H1 (cell line): ENCODE measurements at regions not wholly inside any gene's neighbourhood (a gene's known extent, or its start where the extent isn't known, plus 50 kb on each side); places are given as distances from the start of the nearest gene placed in this dataset.
A peak's percentile ranks its signal among the peaks of the same experiment; 100 is the strongest.

Source experiments
- CTCF ChIA-PET: fragments of 300-600 bp; sonication (Branson Sonifier 250); formaldehyde crosslinking; loops from one replicate; lab custom pipeline; 2021; ENCODE audit not compliant: partially characterized antibody; lab: Charles Lee
- POLR2A ChIA-PET: fragments of 300-600 bp; sonication (Branson Sonifier 250); formaldehyde crosslinking; loops from one replicate; lab custom pipeline; 2021; ENCODE audit warnings: inconsistent platforms; ENCODE audit not compliant: partially characterized antibody; lab: Charles Lee
- DNase-seq, 2 experiments: peaks; one replicate each; pipeline versions ENCODE4 v3.0.0 to v3.0.0-alpha.2; 2010 to 2022; ENCODE audit warnings: low spot score in 2 of 2, low read depth in 1 of 2, mixed read lengths in 1 of 2
- FAIRE-seq: peaks from 2 replicates; lab custom pipeline; 2011; peaks lifted over from hg19 to GRCh38; lab: Jason Lieb, UNC
- H2AFZ ChIP-seq: 2 replicates; pipeline ENCODE4 v1.8.1; 2012; ENCODE audit warnings: low read length, inconsistent platforms
- H2AK5ac ChIP-seq: 2 replicates; pipeline ENCODE4 v1.6.1; 2013; ENCODE audit warnings: low read depth, low read length
- H2BK120ac ChIP-seq: replicated peaks from 2 replicates; pipeline ENCODE3; 2013; ENCODE audit warnings: low read depth, low read length, inconsistent platforms
- H2BK12ac ChIP-seq: 2 replicates; pipeline ENCODE4 v1.6.1; 2013; ENCODE audit warnings: low read depth, low read length
- H2BK15ac ChIP-seq: 2 replicates; pipeline ENCODE4 v1.6.1; 2013; ENCODE audit warnings: low read length
- H2BK20ac ChIP-seq: 2 replicates; pipeline ENCODE4 v1.6.1; 2013; ENCODE audit warnings: low read length
- H2BK5ac ChIP-seq: 2 replicates; pipeline ENCODE4 v1.6.1; 2013; ENCODE audit warnings: low read depth, low read length
- H3K14ac ChIP-seq: 2 replicates; pipeline ENCODE4 v1.6.1; 2013; ENCODE audit warnings: inconsistent platforms; ENCODE audit not compliant: insufficient read length
- H3K18ac ChIP-seq: 2 replicates; pipeline ENCODE4 v1.6.1; 2013; ENCODE audit warnings: low read length; ENCODE audit errors: extremely low read depth
- H3K23ac ChIP-seq: 2 replicates; pipeline ENCODE4 v1.6.1; 2013; ENCODE audit warnings: inconsistent platforms; ENCODE audit not compliant: insufficient read length
- H3K23me2 ChIP-seq: 2 replicates; pipeline ENCODE4 v1.6.1; 2013; ENCODE audit warnings: low read depth, low read length
- H3K27ac ChIP-seq: 2 replicates; pipeline ENCODE4 v1.6.1; 2011; ENCODE audit warnings: low read depth, low read length, inconsistent platforms
- H3K27me3 ChIP-seq, 4 experiments: replicated peaks in 1 of 4; 1 replicate in 1 of 4; 2 replicates in 3 of 4; pipeline versions ENCODE4 v1.6.1 to v1.8.1; 2011 to 2013; ENCODE audit warnings: low read length in 3 of 4, mild to moderate bottlenecking in 3 of 4, inconsistent platforms in 2 of 4, mixed read lengths in 2 of 4, moderate library complexity in 1 of 4; ENCODE audit not compliant: control insufficient read depth in 3 of 4, insufficient read depth in 3 of 4; ENCODE audit errors: extremely low read depth in 1 of 4
- H3K36me3 ChIP-seq, 4 experiments: 2 replicates each; pipeline versions ENCODE4 v1.6.1 to v1.8.1; 2011 to 2013; ENCODE audit warnings: mild to moderate bottlenecking in 4 of 4, low read length in 3 of 4, moderate library complexity in 2 of 4, control low read depth in 1 of 4, inconsistent platforms in 1 of 4; ENCODE audit not compliant: insufficient read depth in 4 of 4, control insufficient read depth in 2 of 4
- H3K4ac ChIP-seq: replicated peaks from 2 replicates; pipeline ENCODE3; 2013; ENCODE audit warnings: low read length, low read depth, mixed read lengths, inconsistent platforms; ENCODE audit not compliant: insufficient read length
- H3K4me1 ChIP-seq, 4 experiments: replicated peaks in 1 of 4; 1 replicate in 1 of 4; 2 replicates in 3 of 4; pipeline versions ENCODE4 v1.6.1 to v1.8.1; 2011 to 2013; ENCODE audit warnings: low read length in 3 of 4, inconsistent platforms in 2 of 4, mixed read lengths in 1 of 4; ENCODE audit not compliant: insufficient read depth in 4 of 4, control insufficient read depth in 3 of 4
- H3K4me2 ChIP-seq, 2 experiments: 2 replicates each; pipeline versions ENCODE4 v1.6.1 to v1.8.1; 2011 to 2013; ENCODE audit warnings: low read depth in 2 of 2, low read length in 2 of 2, control low read depth in 1 of 2, inconsistent platforms in 1 of 2, mild to moderate bottlenecking in 1 of 2; ENCODE audit not compliant: insufficient read depth in 1 of 2
- H3K4me3 ChIP-seq, 4 experiments: fragments of 200-600, 300-600 bp in 1 of 4; sonication (generic), shearing (Covaris generic), sonication (Bioruptor Twin) in 1 of 4; 2 replicates each; pipeline versions ENCODE4 v1.5.1 to v1.8.1; 2011 to 2016; ENCODE audit warnings: low read length in 4 of 4, low read depth in 3 of 4, control low read depth in 2 of 4, inconsistent platforms in 2 of 4, mild to moderate bottlenecking in 2 of 4, mixed read lengths in 1 of 4, moderate library complexity in 1 of 4; ENCODE audit not compliant: insufficient read depth in 2 of 4; ENCODE audit errors: extremely low read depth in 1 of 4
- H3K56ac ChIP-seq: replicated peaks from 2 replicates; pipeline ENCODE3; 2013; ENCODE audit warnings: low read depth, mild to moderate bottlenecking, mixed read lengths, low read length, inconsistent platforms; ENCODE audit not compliant: insufficient read length
- H3K79me1 ChIP-seq: 2 replicates; pipeline ENCODE4 v1.6.1; 2013; ENCODE audit warnings: low read depth, low read length, control low read depth
- H3K79me2 ChIP-seq, 2 experiments: 2 replicates each; pipeline versions ENCODE4 v1.6.1 to v1.8.1; 2012 to 2013; ENCODE audit warnings: low read length in 2 of 2, mild to moderate bottlenecking in 2 of 2, inconsistent platforms in 1 of 2; ENCODE audit not compliant: insufficient read depth in 2 of 2, control insufficient read depth in 1 of 2
- H3K9ac ChIP-seq, 4 experiments: replicated peaks in 1 of 4; 1 replicate in 1 of 4; 2 replicates in 3 of 4; pipeline versions ENCODE4 v1.6.1 to v1.8.1; 2011 to 2013; ENCODE audit warnings: low read depth in 3 of 4, low read length in 3 of 4, control low read depth in 2 of 4, mild to moderate bottlenecking in 2 of 4, moderate library complexity in 2 of 4, inconsistent platforms in 1 of 4; ENCODE audit errors: extremely low read depth in 1 of 4
- H3K9me3 ChIP-seq, 2 experiments: 2 replicates each; pipeline versions ENCODE4 v1.6.1 to v1.8.1; 2012 to 2013; ENCODE audit warnings: mild to moderate bottlenecking in 2 of 2, moderate library complexity in 2 of 2, control low read depth in 1 of 2, inconsistent platforms in 1 of 2, low read depth in 1 of 2, low read length in 1 of 2, mixed read lengths in 1 of 2; ENCODE audit not compliant: insufficient read depth in 2 of 2
- H4K20me1 ChIP-seq, 2 experiments: replicated peaks in 1 of 2; 2 replicates each; pipeline versions ENCODE3 to v1.8.1; 2011 to 2013; ENCODE audit warnings: inconsistent platforms in 2 of 2, low read length in 2 of 2, mild to moderate bottlenecking in 1 of 2; ENCODE audit not compliant: insufficient read depth in 2 of 2, control insufficient read depth in 1 of 2
- H4K5ac ChIP-seq: 2 replicates; pipeline ENCODE4 v1.6.1; 2013; ENCODE audit warnings: low read length, low read depth, mixed read lengths, inconsistent platforms; ENCODE audit not compliant: insufficient read length
- H4K8ac ChIP-seq: 2 replicates; pipeline ENCODE4 v1.8.0; 2013; ENCODE audit warnings: mild to moderate bottlenecking, moderate library complexity, low read length, inconsistent platforms; ENCODE audit not compliant: insufficient read depth; ENCODE audit errors: extremely low read depth
- H4K91ac ChIP-seq: replicated peaks from 2 replicates; pipeline ENCODE3; 2013; ENCODE audit warnings: low read length, mixed read lengths, inconsistent platforms; ENCODE audit not compliant: insufficient read length
- BACH1 ChIP-seq: IDR thresholded peaks from 2 replicates; pipeline ENCODE4 v1.6.1; 2012; ENCODE audit warnings: low read length, improper control_type of control experiment
- CHD1 ChIP-seq: IDR thresholded peaks from 2 replicates; pipeline ENCODE4 v1.6.1; 2012; ENCODE audit warnings: low read depth, low read length, improper control_type of control experiment
- GTF2F1 ChIP-seq: IDR thresholded peaks from 2 replicates; pipeline ENCODE4 v1.6.1; 2012; ENCODE audit warnings: low read depth, low read length, improper control_type of control experiment, borderline replicate concordance
- KDM1A ChIP-seq: fragments of 200-600, 300-600 bp; sonication (generic); IDR thresholded peaks from 2 replicates; pipeline ENCODE4 v1.7.1; 2016; ENCODE audit warnings: mild to moderate bottlenecking, low read length, borderline replicate concordance
- POU5F1 ChIP-seq: IDR thresholded peaks from 2 replicates; pipeline ENCODE4 v1.6.1; 2011; ENCODE audit warnings: low read depth, mild to moderate bottlenecking, low read length, moderate library complexity
- RFX5 ChIP-seq: IDR thresholded peaks from 2 replicates; pipeline ENCODE4 v1.6.1; 2011; ENCODE audit warnings: low read depth, low read length, improper control_type of control experiment, borderline replicate concordance
- SP4 ChIP-seq: IDR thresholded peaks from 2 replicates; pipeline ENCODE4 v1.6.1; 2012; ENCODE audit warnings: low read length, inconsistent platforms
- TAF1 ChIP-seq: IDR thresholded peaks from 2 replicates; pipeline ENCODE4 v1.6.1; 2011; ENCODE audit warnings: mild to moderate bottlenecking, low read depth, low read length
- TAF7 ChIP-seq: optimal IDR thresholded peaks from 2 replicates; pipeline ENCODE3; 2011; ENCODE audit warnings: low read depth, mild to moderate bottlenecking, inconsistent platforms, low read length, moderate library complexity, borderline replicate concordance
- TCF12 ChIP-seq: IDR thresholded peaks from 2 replicates; pipeline ENCODE4 v1.6.1; 2011; ENCODE audit warnings: low read depth, mild to moderate bottlenecking, low read length
- TEAD4 ChIP-seq: IDR thresholded peaks from 2 replicates; pipeline ENCODE4 v1.6.1; 2012; ENCODE audit warnings: low read depth, low read length, inconsistent platforms, mixed read lengths
- WGBS, 2 experiments: shearing (Covaris generic) in 1 of 2; methylation state at CpG; one replicate each; pipeline versions ENCODE4 v1.1.6 to v1.1.7; 2013 to 2015; ENCODE audit warnings: low lambda C conversion rate in 2 of 2, mixed read lengths in 2 of 2, inconsistent platforms in 1 of 2, low coverage in 1 of 2, missing lambda C conversion rate in 1 of 2; ENCODE audit not compliant: insufficient replicate concordance in 2 of 2, insufficient coverage in 1 of 2, insufficient read length in 1 of 2; ENCODE audit errors: extremely low coverage in 1 of 2, missing lambda C conversion rate in 1 of 2; 5-methylcytosine and 5-hydroxymethylcytosine counted together
- TF ChIP-seq, protein P1 (sequence below): IDR thresholded peaks from 2 replicates; pipeline ENCODE4 v1.6.1; 2012; ENCODE audit warnings: inconsistent platforms

DNA sequence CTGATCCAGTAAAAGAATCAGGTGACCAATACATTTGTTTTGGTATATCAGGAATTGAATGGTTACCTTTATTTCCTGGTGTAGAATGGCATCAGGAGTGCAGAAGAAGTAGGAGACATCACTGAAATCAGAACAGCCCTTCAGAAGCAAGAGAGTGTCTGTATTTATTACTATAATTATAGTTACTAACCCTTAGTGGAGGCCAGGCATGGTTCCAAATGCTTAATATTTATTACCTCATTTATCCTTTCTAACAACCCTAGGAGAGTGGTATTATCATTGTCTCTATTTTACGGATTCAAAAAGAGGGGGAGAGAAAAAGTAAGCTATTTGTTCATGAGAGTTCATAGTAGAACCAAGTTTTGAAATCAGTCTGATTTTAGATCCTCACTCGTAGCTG, 1292.9 kb downstream of the PCDH9 start:
- Histone ChIP-seq H2BK5ac (no peak overlapping the region), H3K9ac (peak overlapping the region in 1 of 4 experiments; percentile 8; a peak in 1 of 7 replicates), H3K56ac (no peak overlapping the region), H3K18ac (no peak overlapping the region), H2BK12ac (no peak overlapping the region), H3K9me3 (no peaks in the 10 kb centered on the region), H3K27ac (no peak overlapping the region), H3K14ac (no peak overlapping the region), H3K27me3 (no peaks in the 10 kb centered on the region), H3K4me2 (no peak overlapping the region), H3K4me1 (no peaks in the 10 kb centered on the region)
- CTCF ChIA-PET: interaction anchor here (0.6 kb wide), 1 partner anchor 55 kb away, joined by 3 read pairs; no protein-coding TSS in a partner anchor
- no peak for DNase-seq
- TF ChIP-seq TAF7 (no peak), TAF1 (no peak), TEAD4 (no peak), RFX5 (no peak), GTF2F1 (no peak), CHD1 (no peak), TCF12 (no peak), POU5F1 (no peak), BACH1 (no peak), SP4 (no peak), KDM1A (no peak)
- TF ChIP-seq, protein P1, sequence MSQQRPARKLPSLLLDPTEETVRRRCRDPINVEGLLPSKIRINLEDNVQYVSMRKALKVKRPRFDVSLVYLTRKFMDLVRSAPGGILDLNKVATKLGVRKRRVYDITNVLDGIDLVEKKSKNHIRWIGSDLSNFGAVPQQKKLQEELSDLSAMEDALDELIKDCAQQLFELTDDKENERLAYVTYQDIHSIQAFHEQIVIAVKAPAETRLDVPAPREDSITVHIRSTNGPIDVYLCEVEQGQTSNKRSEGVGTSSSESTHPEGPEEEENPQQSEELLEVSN: no peak
- TF ChIP-seq, all 59 proteins: peak for 0
- no peak for FAIRE-seq
- Histone ChIP-seq H4K20me1 (no peaks in the 10 kb centered on the region), H3K23ac (no peak overlapping the region), H3K23me2 (no peaks in the 10 kb centered on the region), H3K79me2 (no peaks in the 10 kb centered on the region), H2BK15ac (no peak overlapping the region), H4K5ac (no peak overlapping the region), H4K8ac (no peak overlapping the region), H3K79me1 (no peaks in the 10 kb centered on the region), H2BK20ac (no peak overlapping the region), H4K91ac (no peak overlapping the region), H3K36me3 (no peaks in the 10 kb centered on the region), H2AK5ac (no peak overlapping the region), H2BK120ac (no peak overlapping the region), H2AFZ (no peak overlapping the region), H3K4ac (no peak overlapping the region), H3K4me3 (no peak overlapping the region)
- POLR2A ChIA-PET: no interaction called here
- WGBS, 2 experiments: 88% methylated on average over 2 of the region's 2 CpGs; no CpG with 5 or more reads in 1 of the 2 experiments
